ENCODE measurements at regions not wholly inside any gene's neighbourhood (a gene's known extent, or its start where the extent isn't known, plus 50 kb on each side); places are given as distances from the start of the nearest gene placed in this dataset.

DNA sequence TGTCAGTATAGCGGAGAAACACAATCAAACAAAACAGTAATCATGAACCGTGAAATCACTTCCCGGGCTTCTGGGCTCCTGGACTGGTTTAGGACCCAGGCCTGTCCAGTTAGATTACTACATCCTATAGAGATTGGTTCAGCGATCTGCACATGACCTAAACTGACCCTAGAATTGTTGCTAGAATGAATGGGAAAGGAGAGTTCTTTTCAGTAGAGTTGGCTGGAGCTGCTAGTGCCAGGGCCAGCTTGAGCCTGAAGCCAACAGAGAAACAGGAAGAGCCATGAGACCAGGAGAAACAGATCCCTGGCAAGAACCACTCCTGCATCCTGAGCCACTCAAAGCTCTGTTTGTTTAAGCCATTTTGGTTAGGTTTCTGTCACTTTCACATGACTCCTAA is 474.3 kb upstream of the C1orf87 start:
- no peak for DNase-seq (ENCODE audit: extremely low spot score)
- ChIA-PET POLR2A (no interaction called here), CTCF (no interaction called here)
- TF ChIP-seq, protein P1, sequence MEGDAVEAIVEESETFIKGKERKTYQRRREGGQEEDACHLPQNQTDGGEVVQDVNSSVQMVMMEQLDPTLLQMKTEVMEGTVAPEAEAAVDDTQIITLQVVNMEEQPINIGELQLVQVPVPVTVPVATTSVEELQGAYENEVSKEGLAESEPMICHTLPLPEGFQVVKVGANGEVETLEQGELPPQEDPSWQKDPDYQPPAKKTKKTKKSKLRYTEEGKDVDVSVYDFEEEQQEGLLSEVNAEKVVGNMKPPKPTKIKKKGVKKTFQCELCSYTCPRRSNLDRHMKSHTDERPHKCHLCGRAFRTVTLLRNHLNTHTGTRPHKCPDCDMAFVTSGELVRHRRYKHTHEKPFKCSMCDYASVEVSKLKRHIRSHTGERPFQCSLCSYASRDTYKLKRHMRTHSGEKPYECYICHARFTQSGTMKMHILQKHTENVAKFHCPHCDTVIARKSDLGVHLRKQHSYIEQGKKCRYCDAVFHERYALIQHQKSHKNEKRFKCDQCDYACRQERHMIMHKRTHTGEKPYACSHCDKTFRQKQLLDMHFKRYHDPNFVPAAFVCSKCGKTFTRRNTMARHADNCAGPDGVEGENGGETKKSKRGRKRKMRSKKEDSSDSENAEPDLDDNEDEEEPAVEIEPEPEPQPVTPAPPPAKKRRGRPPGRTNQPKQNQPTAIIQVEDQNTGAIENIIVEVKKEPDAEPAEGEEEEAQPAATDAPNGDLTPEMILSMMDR (IDR thresholded peaks at IDR 0.05; ENCODE audit: control extremely low read depth, extremely low read depth, low read depth, missing control alignments): no peak

DNA sequence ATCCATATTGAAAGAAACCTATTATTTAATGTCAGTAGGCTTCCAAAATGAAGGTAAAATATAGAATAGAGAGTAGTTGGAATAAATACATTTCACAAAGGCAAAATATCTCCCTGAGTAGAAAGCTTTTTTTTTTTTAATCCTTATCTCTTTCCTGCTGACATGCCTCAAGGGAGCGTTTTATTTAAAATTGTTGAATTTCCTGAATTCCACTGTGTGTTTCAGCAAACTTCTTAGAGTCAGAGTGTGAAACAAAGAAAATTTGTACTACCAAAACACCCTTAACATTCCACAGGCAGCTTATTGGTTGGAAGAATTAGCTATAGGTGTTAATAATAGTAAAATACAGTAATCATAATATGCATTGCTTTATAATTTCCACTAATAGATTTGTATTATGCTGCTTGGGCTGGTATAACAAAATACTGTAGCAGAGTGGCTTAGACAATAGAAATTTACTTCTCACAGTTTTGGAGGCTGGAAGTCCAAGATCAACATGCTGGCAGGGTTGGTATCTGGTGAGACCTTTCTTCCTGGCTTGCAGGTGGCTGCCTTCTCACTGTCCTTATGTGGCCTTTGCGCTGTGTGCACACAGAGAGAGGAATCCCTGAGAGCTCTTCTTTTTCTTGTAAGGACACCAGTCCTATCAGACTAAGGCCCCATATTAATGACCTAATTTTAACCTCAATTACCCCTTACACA is 468.4 kb upstream of the C1orf87 start:
- TF ChIP-seq, protein P1 (IDR thresholded peaks at IDR 0.05; ENCODE audit: control extremely low read depth, extremely low read depth, low read depth, missing control alignments): no peak
- ChIA-PET CTCF (interaction anchor here (0.9 kb wide), 1 partner anchor 10 kb away, joined by 3 read pairs; no protein-coding TSS in a partner anchor), POLR2A (no interaction called here)
- DNase-seq (ENCODE audit: extremely low spot score): no peak

DNA sequence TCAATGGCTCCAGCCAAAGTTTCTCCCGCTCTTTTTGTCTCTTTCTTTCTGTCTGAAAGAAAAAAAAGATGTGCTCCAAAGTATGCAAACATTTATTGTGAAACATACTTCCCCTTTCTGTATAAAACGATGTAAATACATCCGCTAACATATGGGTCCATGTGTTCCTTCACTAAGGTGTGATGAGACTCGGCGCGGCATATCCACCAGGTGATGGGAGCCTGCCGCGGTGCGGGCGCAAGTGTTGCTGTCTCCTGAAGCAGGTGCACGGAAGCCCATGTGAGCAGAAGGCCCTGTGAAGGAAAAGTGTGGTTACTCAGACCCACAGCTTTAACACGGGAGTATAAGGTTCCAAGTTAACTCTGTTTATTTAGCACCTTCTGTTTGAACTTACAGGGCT is 466.6 kb upstream of the C1orf87 start:
- ChIA-PET CTCF (interaction anchor here (1.3 kb wide), 1 partner anchor 8 kb away, joined by 3 read pairs; no protein-coding TSS in a partner anchor), POLR2A (no interaction called here)
- DNase-seq (ENCODE audit: extremely low spot score): no peak
- TF ChIP-seq, protein P1 (IDR thresholded peaks at IDR 0.05; ENCODE audit: control extremely low read depth, extremely low read depth, low read depth, missing control alignments): no peak

DNA sequence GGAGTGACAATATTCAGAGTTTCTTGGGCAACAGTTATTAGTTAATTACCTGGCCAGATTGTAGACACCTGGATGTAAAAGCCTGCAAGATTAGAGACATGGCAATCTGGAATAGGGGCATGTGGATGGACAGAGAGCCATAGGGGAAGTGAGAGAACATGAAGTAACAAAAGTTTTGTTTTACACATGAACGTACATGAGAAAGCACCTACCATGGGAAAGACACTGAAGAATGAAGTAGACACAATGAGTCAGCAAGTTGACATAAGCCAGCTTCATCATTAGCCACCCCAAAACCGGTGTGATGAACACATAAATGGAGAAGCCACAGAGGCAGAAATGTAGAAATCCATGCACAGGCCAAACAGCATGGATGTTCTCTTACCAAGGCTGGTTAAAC is 462.1 kb upstream of the C1orf87 start:
- DNase-seq (ENCODE audit: extremely low spot score): no peak
- ChIA-PET CTCF (interaction anchor here (0.9 kb wide), 1 partner anchor 9 kb away, joined by 3 read pairs; no protein-coding TSS in a partner anchor), POLR2A (interaction anchor here (0.6 kb wide), 1 partner anchor 588 kb away, joined by 3 read pairs; no protein-coding TSS in a partner anchor)
- TF ChIP-seq, protein P1 (IDR thresholded peaks at IDR 0.05; ENCODE audit: control extremely low read depth, extremely low read depth, low read depth, missing control alignments): no peak

DNA sequence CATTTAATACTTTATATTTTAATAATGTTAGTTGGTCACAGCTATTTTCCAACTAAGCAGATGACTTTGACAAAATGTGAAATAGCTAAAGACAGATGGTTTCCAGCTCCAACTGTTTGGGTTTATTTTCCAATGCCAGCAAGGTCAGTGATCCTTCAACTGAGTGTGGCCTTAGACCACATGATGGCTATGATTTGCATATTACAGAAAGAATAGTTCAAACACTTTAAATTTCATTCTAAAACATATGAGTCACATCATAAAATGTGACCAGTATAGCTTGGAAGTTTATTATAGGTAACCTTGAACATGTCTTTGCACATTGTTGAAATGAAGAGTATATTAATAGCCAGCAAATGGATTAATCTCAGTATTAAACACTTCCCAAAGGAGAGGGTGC is 454.0 kb upstream of the C1orf87 start:
- TF ChIP-seq, protein P1 (IDR thresholded peaks at IDR 0.05; ENCODE audit: control extremely low read depth, extremely low read depth, low read depth, missing control alignments): no peak
- CTCF ChIA-PET: interaction anchor here (1.1 to 1.3 kb wide), 2 partner anchors 8 to 12 kb away, joined by 3 read pairs; no protein-coding TSS in a partner anchor
- DNase-seq (ENCODE audit: extremely low spot score): no peak
- POLR2A ChIA-PET: no interaction called here

DNA sequence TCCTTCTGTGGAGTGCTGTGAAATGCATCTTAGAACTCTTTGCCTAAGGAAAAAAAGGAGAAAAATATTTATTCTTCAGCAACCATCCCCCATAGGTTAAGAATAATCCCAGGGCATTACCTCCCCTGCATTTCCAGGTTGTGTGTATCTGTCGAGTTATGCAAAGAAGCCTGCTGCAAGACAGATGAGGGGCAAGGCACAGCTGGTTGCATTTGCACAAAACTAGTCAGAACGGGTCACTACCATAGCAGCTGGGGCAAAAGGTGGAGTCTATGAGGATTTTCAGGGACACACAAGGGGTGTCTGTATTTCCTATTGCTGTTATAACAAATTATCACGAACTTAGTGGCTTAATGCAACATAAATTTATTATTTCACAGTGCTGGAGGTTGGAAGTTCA is 443.4 kb upstream of the C1orf87 start:
- DNase-seq (ENCODE audit: extremely low spot score): no peak
- TF ChIP-seq, protein P1 (IDR thresholded peaks at IDR 0.05; ENCODE audit: control extremely low read depth, extremely low read depth, low read depth, missing control alignments): no peak
- CTCF ChIA-PET: interaction anchor here (1.2 kb wide), 1 partner anchor 13 kb away, joined by 3 read pairs; no protein-coding TSS in a partner anchor
- POLR2A ChIA-PET: no interaction called here
